Kidney epithelial cell (primary cell): ENCODE measurements at regions not wholly inside any gene's neighbourhood (a gene's known extent, or its start where the extent isn't known, plus 50 kb on each side); places are given as distances from the start of the nearest gene placed in this dataset.

Experiments used
- DNase-seq: peaks from one replicate; pipeline ENCODE4 v3.0.0-alpha.2; 2010; ENCODE audit warnings: low read depth
- H3K27me3 ChIP-seq: 2 replicates; pipeline ENCODE4 v1.6.0; 2011; ENCODE audit warnings: low read length; ENCODE audit not compliant: control insufficient read depth, insufficient read depth
- H3K36me3 ChIP-seq: 2 replicates; pipeline ENCODE4 v1.5.1; 2011; ENCODE audit warnings: low read length; ENCODE audit not compliant: control insufficient read depth, insufficient read depth
- H3K4me3 ChIP-seq: 2 replicates; pipeline ENCODE4 v1.5.1; 2011; ENCODE audit warnings: low read depth, mild to moderate bottlenecking, control low read depth, low read length
- CTCF ChIP-seq: IDR thresholded peaks from 2 replicates; pipeline ENCODE4 v1.5.1; 2011; ENCODE audit warnings: mild to moderate bottlenecking, moderate library complexity, low read length, control low read depth, inconsistent platforms; ENCODE audit not compliant: insufficient read depth, poor library complexity, severe bottlenecking

DNA sequence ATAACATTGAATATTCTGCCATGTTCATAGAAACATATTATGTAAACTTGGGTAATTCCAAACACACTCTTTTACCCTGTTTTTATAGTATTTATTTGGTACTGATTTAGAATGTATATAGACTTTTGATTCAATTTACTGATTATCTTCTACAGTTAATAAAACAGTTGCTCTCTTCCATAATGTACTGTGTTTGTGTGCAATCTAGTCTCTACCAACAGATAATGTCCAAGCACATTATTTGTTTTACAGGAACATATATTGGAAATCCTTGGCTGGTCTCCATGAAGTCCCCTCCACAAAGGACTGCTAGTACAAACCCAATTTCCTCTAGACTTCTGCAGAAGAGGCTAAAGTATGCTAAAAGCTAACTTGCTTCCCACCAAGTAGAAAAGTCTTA is 386.6 kb downstream of the RND3 start:
- no peak for DNase-seq
- Histone ChIP-seq H3K36me3 (no peaks in the 10 kb centered on the region), H3K27me3 (no peaks in the 10 kb centered on the region), H3K4me3 (no peak overlapping the region)
- no peak for TF ChIP-seq CTCF

DNA sequence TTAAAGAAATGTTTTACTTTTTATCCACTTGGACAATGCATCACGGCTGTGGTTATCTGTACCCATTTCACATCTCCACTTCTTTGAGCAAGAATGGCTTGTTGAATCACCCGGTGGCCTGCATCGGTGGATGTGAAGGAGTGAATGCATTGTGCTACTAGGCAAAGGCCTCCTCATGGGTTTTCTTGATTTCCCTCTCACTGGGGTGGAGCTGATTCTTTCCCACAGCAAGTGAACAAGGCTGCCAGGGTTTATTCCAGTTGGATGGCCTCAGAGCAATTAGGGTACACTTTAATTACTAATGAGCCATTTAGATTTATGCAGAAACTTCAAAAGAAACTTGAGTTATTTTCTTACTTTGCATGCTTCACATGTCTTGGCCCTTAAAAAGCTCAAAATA is 387.1 kb downstream of the RND3 start:
- no peak for DNase-seq
- H3K36me3 ChIP-seq, result no peaks in the 10 kb centered on the region
- no peak for TF ChIP-seq CTCF
- no peak overlapping the region for H3K4me3 ChIP-seq
- no peaks in the 10 kb centered on the region for H3K27me3 ChIP-seq

DNA sequence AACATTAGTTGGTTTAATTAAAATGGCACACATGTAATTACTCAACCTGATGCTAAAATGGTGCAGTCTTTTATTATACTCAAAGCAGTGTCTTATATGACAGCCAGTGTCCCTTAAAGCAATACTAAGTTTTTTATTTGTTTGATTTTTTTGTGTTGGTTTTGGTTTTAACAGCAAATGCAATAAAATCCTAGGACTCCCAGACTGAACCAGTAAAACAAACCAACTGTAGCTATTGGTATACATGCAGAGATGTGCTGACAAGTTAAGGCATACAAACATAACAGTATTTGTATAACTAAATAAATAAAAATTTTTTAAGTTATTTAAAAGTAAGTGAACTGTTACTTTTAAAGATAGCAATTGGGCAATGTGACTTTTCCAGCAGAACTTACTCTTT is 387.7 kb downstream of the RND3 start:
- no peak for DNase-seq
- Histone ChIP-seq H3K4me3 (no peak overlapping the region), H3K27me3 (no peaks in the 10 kb centered on the region), H3K36me3 (no peaks in the 10 kb centered on the region)
- no peak for TF ChIP-seq CTCF

DNA sequence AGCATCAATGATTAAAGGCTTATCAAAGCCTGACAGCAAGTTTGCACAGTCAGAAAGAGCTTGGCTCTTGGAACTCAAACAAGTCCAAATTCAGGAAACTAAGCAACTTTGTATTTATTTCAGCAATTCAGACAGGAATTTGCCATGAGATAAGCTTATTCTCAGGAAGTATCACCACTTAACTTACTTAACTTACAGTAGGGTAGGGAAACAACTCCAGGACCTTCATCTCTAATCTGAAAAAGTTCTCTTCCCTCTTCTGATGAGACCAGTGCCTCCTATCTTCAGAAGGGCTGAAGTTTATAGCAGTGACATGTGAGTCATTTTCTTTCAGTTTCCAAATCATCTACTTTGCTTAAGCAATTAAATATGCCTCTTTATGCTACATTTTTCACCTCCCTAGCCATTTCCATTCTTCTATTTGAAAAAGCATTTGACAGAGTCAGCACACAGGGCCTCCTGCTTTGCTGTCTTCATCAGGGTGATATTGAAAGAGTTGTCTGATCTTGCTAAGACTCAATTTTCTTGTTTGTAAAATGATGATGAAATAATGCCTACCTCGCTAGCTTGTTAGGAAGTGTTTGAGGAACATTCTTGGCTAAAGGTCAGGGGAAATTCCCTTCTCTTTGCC is 389.5 kb downstream of the RND3 start:
- H3K36me3 ChIP-seq, result no peaks in the 10 kb centered on the region
- no peak overlapping the region for H3K4me3 ChIP-seq
- TF ChIP-seq CTCF, result peak; percentile 22
- no peak for DNase-seq
- no peaks in the 10 kb centered on the region for H3K27me3 ChIP-seq

GRCh38 chr2:150097402-150097801 is 390.1 kb downstream of the RND3 start:
- H3K4me3 ChIP-seq, result no peak overlapping the region
- H3K36me3 ChIP-seq, result no peaks in the 10 kb centered on the region
- no peaks in the 10 kb centered on the region for H3K27me3 ChIP-seq
- DNase-seq, result no peak
- TF ChIP-seq CTCF, result no peak
